EL (cell line): ENCODE measurements at regions not wholly inside any gene's neighbourhood (a gene's known extent, or its start where the extent isn't known, plus 50 kb on each side); places are given as distances from the start of the nearest gene placed in this dataset.
"Not testable (repeated sequence)": the region's sequence is repeated elsewhere in the genome, so short reads cannot be mapped to it uniquely, and the experiment has no call there.

Experiments used
- DNase-seq: peaks from one replicate; pipeline ENCODE4 v3.0.0-alpha.2; 2016

- no peak for DNase-seq
Observed at GRCh38 chr11:135009125-135009524, 597.1 kb upstream of the B3GAT1 start.

- no peak for DNase-seq
Observed at GRCh38 chr11:135008412-135008811, 596.4 kb upstream of the B3GAT1 start.

GRCh38 chr11:135008001-135008405, 596.0 kb upstream of the B3GAT1 start:
- DNase-seq, result no peak

- no peak for DNase-seq
Observed at GRCh38 chr11:135006800-135007199, 594.8 kb upstream of the B3GAT1 start.

- no peak for DNase-seq
Observed at GRCh38 chr11:135004495-135004894, 592.5 kb upstream of the B3GAT1 start.

- DNase-seq, result no peak
Observed at GRCh38 chr11:135002236-135002635, 590.2 kb upstream of the B3GAT1 start.

- no peak for DNase-seq
Observed at GRCh38 chr11:135001581-135001980, 589.5 kb upstream of the B3GAT1 start.

- not testable (repeated sequence) for DNase-seq
Observed at GRCh38 chr11:135001065-135001464, 589.0 kb upstream of the B3GAT1 start.

- DNase-seq, result no peak
Observed at GRCh38 chr11:134999590-134999989, 587.5 kb upstream of the B3GAT1 start.

GRCh38 chr11:134997652-134998320, 585.7 kb upstream of the B3GAT1 start:
- DNase-seq, result no peak

GRCh38 chr11:134995741-134996140, 583.7 kb upstream of the B3GAT1 start:
- no peak for DNase-seq

- DNase-seq, result no peak
Observed at GRCh38 chr11:134994431-134994830, 582.4 kb upstream of the B3GAT1 start.

- no peak for DNase-seq
Observed at GRCh38 chr11:134993691-134994243, 581.7 kb upstream of the B3GAT1 start.

GRCh38 chr11:134992981-134993380, 580.9 kb upstream of the B3GAT1 start:
- DNase-seq, result no peak

GRCh38 chr11:134988495-134988894, 576.5 kb upstream of the B3GAT1 start:
- DNase-seq, result no peak

- DNase-seq, result no peak
Observed at GRCh38 chr11:134987822-134988221, 575.8 kb upstream of the B3GAT1 start.

GRCh38 chr11:134987223-134987768, 575.3 kb upstream of the B3GAT1 start:
- DNase-seq, result no peak

GRCh38 chr11:134984421-134984820, 572.4 kb upstream of the B3GAT1 start:
- DNase-seq, result no peak

GRCh38 chr11:134982432-134982831, 570.4 kb upstream of the B3GAT1 start:
- DNase-seq, result not testable (repeated sequence)

- DNase-seq, result no peak
Observed at GRCh38 chr11:134981835-134982234, 569.8 kb upstream of the B3GAT1 start.

GRCh38 chr11:134980819-134981710, 569.0 kb upstream of the B3GAT1 start:
- no peak for DNase-seq

GRCh38 chr11:134979089-134979457, 567.0 kb upstream of the B3GAT1 start:
- DNase-seq, result not testable (repeated sequence)

- DNase-seq, result no peak
Observed at GRCh38 chr11:134978388-134979088, 566.5 kb upstream of the B3GAT1 start.
